Liver (tissue), 3 donors: ENCODE measurements at regions not wholly inside any gene's neighbourhood (a gene's known extent, or its start where the extent isn't known, plus 50 kb on each side); places are given as distances from the start of the nearest gene placed in this dataset.

Experiments used
- CTCF ChIP-seq: fragments of 150-350 bp; IDR thresholded peaks from 2 replicates; pipeline ENCODE4 v1.5.1; 2017; ENCODE audit warnings: improper control_type of control experiment, low read depth, low read length; ENCODE audit not compliant: missing input control
- GABPA ChIP-seq, 2 donors: IDR thresholded peaks in 1 of 2; conservative IDR thresholded peaks in 1 of 2; 2 replicates each; pipeline ENCODE4 v1.6.1; 2016; ENCODE audit warnings: antibody characterized with exemption in 2 of 2, mild to moderate bottlenecking in 1 of 2, moderate library complexity in 1 of 2
- HNF4A ChIP-seq, 2 donors: conservative IDR thresholded peaks; 2 replicates each; pipeline ENCODE4 v1.6.1; 2016; ENCODE audit warnings: antibody characterized with exemption in 2 of 2, mild to moderate bottlenecking in 2 of 2
- MAX ChIP-seq: IDR thresholded peaks from 2 replicates; pipeline ENCODE4 v1.6.1; 2016; ENCODE audit warnings: antibody characterized with exemption
- RAD21 ChIP-seq, 2 donors: IDR thresholded peaks; 2 replicates each; pipeline ENCODE4 v1.6.1; 2016; ENCODE audit warnings: antibody characterized with exemption in 2 of 2, mild to moderate bottlenecking in 2 of 2
- REST ChIP-seq: IDR thresholded peaks from 2 replicates; pipeline ENCODE4 v1.6.1; 2016; ENCODE audit warnings: antibody characterized with exemption, mild to moderate bottlenecking
- TAF1 ChIP-seq: conservative IDR thresholded peaks from 2 replicates; pipeline ENCODE4 v1.6.1; 2016; ENCODE audit warnings: antibody characterized with exemption, mild to moderate bottlenecking
- YY1 ChIP-seq: IDR thresholded peaks from 2 replicates; pipeline ENCODE4 v1.6.1; 2016; ENCODE audit warnings: antibody characterized with exemption, mild to moderate bottlenecking
- ZBTB33 ChIP-seq: IDR thresholded peaks from 2 replicates; pipeline ENCODE4 v1.6.1; 2016; ENCODE audit warnings: antibody characterized with exemption
- donor health status: healthy.
- donor health status: healthy.

GRCh38 chr9:90983394-90983793, 181.8 kb downstream of the SYK start:
- TF ChIP-seq CTCF (no peak), TAF1 (no peak), REST (no peak), HNF4A (conservative IDR thresholded peaks at IDR 0.05) (no peak), GABPA (IDR thresholded peaks at IDR 0.05 in 1 of 2, conservative IDR thresholded peaks at IDR 0.05 in 1 of 2) (no peak), YY1 (no peak), MAX (no peak), RAD21 (IDR thresholded peaks at IDR 0.05) (no peak), ZBTB33 (no peak)
